ENCODE measurements at regions not wholly inside any gene's neighbourhood (a gene's known extent, or its start where the extent isn't known, plus 50 kb on each side); places are given as distances from the start of the nearest gene placed in this dataset.

- no peak for DNase-seq
Measured at GRCh38 chr11:80156062-80156461, 715.2 kb upstream of the TENM4 start.

- DNase-seq: no peak
Measured at GRCh38 chr11:80155412-80156017, 714.7 kb upstream of the TENM4 start.

DNA sequence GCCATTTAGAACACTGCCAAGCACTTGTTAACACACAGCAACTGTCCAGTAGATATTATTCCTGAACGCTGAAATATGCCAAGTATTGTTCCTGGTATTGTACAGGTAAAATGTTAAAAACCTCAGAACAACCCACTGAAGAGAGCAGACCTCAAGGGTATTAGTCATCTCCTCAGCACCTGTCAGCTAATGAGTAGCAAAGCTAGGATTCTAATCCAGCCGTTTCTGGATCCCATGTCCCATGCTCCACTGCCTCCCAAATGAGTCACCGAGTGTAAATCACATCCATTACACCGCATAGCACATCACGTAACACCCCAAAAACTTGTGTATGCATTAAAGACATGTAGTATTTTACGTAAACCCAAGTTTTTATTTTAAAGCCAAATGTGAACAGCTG is 705.4 kb upstream of the TENM4 start:
- DNase-seq: no peak

DNA sequence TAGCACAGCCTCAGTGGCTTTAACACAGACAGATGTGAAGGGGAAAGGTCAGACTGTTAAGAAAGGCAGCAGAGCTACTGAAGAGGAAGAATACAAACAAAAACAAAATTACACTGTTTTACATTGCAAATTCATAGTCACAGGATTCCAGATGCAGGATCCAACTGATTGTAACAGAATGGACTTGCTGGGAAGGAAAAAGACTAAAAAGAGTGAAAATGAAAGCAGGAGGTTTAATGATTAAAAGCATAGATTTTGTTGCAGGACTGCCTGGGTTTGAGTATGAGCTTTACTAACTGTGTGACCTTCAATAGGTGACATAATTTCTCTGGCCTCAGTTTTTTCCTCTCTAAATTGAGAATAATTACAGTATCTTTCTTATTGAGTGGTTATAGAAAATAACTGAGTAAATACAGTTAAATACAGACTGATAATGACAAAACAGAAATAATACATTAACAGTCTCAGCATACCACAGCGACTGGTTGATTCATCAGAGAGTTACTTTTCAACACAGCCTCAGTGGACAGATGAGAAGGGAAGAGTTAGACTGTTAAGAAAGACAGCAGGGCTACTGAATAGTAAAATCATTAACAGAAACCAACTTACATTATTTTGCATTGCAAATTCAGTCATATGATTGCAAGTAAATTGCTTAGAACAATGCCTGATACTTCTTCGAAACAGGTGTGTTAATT is 704.2 kb upstream of the TENM4 start:
- no peak for DNase-seq

DNA sequence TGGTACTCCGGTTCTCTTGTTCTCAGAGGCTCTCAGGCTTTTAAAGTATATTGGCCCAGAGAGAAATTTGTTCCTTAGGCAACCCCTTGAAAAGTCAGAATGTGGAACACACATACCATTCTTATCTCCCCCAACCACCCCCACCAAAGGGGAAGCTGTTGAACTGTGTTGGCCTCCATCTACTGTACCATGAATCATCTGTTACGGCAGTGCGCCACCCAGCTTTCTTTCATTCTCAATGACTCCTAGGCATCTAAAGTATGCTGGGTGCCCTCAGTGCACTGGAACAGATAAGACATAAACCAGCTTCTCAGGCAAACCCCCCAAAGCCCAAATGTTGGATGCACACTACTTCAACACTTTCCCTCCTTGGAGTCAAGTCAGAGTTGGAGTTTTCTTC is 696.2 kb upstream of the TENM4 start:
- no peak for DNase-seq

DNA sequence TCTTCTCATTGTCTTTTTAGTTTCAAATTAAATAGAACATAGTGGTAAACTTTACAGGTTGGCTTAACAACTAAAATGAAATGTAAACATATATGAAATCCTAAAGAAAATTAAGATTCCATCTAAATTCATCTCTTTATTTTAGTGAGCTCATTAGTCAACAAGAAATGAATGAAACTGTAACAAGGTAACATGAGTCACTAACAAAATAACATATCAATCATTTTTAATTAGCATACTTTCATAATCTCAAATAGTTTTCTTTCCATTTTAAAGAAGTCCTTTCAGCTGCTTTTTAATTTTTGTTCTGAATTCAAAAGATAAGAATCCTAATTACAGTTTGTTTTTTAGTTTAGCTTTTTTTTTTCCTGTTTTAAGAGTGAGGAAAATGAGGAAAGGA is 688.6 kb upstream of the TENM4 start:
- DNase-seq: no peak

DNA sequence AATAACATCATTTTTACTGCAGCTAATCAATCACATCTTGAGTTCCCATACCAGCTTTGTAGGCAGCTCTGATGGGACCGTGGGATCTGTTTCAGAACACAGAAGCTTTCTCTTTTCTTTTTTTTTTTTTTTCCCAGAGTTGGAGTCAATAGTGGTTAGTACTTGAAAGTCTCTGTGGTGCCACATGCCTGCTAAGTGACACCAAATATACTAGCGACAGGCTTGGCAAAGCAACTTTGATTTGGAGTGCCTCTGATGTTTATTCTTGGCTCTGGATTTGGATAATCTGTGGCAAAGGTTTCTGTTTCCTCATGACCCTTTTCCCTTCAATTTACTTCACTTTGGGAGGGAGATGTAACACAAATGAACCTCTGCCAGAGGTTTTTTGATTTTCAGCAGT is 681.4 kb upstream of the TENM4 start:
- DNase-seq: no peak

DNA sequence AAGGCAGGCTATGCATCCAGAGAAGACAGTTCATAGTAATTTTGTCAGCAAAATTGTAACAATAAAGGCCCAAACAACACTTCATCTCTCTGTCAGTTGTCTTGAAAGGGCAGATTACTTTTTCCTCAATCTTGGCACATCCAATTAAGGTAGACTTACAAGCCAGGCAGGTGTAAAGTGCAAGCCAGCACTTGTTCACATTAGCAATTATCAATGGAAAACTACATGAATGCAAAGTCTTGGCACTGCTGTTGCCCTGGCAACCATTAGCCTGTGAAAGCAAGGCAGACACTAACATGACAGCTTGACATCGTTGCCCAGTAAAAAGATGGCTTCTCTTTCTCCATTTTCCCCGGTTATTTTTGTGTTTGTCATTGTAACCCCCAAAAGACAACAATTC is 677.2 kb upstream of the TENM4 start:
- peak; percentile 17 for DNase-seq

DNA sequence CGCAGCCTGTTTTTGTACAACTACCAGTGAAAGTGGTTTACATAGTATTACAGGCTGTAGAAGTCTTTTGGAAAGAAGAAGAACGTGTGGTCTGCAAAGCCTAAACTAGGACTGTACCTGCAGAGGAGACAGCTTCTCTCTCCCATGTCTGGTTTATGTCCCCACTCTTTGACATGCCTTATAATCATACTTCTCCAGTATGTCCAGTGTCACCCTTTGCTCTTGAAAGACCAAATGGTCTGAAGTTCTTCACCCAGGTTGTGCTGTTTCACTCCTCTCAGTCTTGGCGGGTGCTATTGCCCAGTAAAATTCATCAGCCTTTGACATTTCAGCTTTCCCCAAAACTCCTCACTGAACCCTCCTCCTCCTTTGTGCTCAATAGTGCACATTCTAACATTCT is 676.0 kb upstream of the TENM4 start:
- no peak for DNase-seq

DNA sequence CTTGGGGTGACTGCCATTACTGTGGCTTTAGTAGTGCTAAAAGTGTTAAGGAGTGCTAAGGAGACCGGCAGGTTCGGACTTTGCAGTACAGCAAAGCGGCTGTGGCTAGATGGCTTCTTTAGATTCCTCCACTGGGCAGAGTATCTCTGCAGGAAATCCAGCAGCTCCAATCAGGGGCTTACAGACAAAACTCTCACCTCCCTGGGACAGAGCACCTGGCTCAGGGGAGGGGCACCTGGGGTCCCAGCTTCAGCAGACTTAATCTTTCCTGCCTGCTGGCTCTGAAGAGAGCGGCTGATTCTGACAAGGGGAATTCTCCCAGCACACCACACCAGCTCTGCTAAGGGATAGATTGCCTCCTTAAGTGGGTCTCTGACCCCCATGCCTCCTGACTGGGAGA is 668.8 kb upstream of the TENM4 start:
- no peak for DNase-seq

DNA sequence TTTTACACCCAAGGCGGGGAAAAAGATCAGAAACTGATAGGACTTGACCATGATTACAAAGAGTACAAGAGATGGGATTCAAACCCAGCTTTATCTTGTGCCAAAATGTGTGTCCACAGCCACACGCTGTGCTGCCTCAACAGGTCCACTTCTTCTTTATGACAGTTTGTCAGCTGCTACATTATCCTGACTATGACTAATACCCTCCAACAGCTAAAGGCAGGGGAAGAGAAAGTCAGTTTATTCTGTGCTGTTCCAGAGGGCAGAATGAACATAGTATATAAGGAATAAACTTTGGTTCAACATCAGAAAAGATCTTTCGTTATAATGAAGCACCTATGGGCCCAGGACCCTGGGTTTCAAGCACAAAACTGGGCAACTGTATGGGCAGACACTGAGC is 668.2 kb upstream of the TENM4 start:
- DNase-seq: no peak

GRCh38 chr11:80107415-80107814 is 666.6 kb upstream of the TENM4 start:
- no peak for DNase-seq

- DNase-seq: no peak
Measured at GRCh38 chr11:80104191-80104590, 663.4 kb upstream of the TENM4 start.

GRCh38 chr11:80103142-80103859 is 662.5 kb upstream of the TENM4 start:
- no peak for DNase-seq

- no peak for DNase-seq
Measured at GRCh38 chr11:80097146-80097545, 656.3 kb upstream of the TENM4 start.

- DNase-seq: no peak
Measured at GRCh38 chr11:80096736-80097135, 655.9 kb upstream of the TENM4 start.

DNA sequence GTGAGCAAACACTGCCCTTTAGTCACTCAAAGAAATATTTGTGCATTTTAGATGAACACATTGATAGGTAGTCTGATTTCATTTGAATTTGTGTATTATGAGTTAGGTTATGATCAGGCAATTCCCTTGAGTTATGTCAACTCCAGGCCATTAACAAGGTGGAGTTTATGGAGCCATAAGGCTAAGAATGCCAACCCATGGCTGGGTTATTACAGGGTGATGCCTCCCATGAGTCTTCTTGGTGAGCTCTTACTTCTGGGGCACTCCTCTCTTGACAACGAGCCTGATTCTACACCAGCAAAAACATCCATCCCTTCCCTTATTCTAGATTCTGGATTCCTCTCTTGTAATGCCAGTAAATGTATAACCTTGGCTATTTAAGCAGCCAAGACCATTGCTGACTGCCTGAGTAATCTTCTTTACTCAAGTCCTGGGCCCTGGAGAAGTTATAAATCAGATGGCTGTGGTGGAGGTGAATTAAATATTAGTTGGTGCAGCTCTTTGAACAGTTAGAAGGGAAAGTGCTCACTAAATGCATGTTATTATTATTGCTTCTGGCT is 645.7 kb upstream of the TENM4 start:
- no peak for DNase-seq

GRCh38 chr11:80085563-80085962 is 644.7 kb upstream of the TENM4 start:
- DNase-seq: no peak

- no peak for DNase-seq
Measured at GRCh38 chr11:80084608-80085007, 643.8 kb upstream of the TENM4 start.

GRCh38 chr11:80083531-80083951 is 642.7 kb upstream of the TENM4 start:
- no peak for DNase-seq

DNA sequence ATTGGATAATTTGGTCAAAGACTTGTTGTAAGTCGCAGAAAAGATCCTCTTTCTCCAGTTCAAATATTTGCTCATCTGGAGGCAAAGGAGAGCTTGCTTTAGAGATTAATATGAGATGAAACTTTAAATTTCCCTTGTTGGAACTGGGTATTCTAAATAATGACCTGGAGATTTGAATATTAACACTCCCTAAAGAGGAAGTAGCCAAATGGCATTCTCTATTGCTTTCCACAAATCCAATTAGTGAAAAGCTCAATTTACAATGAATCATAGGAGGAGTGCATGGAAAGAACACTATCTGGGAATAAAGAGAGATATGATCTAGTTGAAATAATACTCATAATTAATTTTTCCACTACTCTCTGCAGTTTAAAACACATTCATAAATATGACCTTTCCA is 641.6 kb upstream of the TENM4 start:
- no peak for DNase-seq

GRCh38 chr11:80077113-80077512 is 636.3 kb upstream of the TENM4 start:
- no peak for DNase-seq

DNA sequence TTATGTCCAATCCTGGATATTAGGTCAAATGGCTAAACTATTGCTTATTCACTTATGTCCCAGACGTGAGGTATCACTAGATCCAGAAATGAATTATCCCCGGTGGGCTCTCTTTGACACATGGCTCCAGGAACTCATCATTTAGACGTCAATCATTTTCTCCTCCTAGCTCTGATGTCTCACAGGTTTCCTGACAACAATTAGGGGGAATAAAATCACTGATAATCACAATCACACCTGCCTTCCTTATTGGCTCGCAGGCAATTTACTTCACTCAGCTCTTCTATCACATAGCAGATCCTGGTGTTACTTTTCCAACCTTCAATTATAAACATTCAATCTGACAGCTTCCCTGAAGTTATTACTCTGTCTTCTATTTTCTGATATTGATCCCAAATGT is 634.0 kb upstream of the TENM4 start:
- no peak for DNase-seq

- no peak for DNase-seq
Measured at GRCh38 chr11:80066291-80066690, 625.5 kb upstream of the TENM4 start.

Data from NCI-H1417 treated with DMSO at 0.1 percent for 48 hours (cell line).